Epithelial cell of proximal tubule (primary cell): ENCODE measurements at regions not wholly inside any gene's neighbourhood (a gene's known extent, or its start where the extent isn't known, plus 50 kb on each side); places are given as distances from the start of the nearest gene placed in this dataset.
A peak's percentile ranks its signal among the peaks of the same experiment; 100 is the strongest.

Experiments
- DNase-seq: peaks from one replicate; pipeline ENCODE4 v3.0.0-alpha.2; 2011; ENCODE audit warnings: low read depth
- H3K4me3 ChIP-seq: 2 replicates; pipeline ENCODE4 v1.5.1; 2011; ENCODE audit warnings: low read depth, mild to moderate bottlenecking, low read length
- TF ChIP-seq, protein P1 (sequence below): conservative IDR thresholded peaks from 2 replicates; pipeline ENCODE4 v1.5.1; 2012; ENCODE audit warnings: low read depth, mild to moderate bottlenecking, low read length

GRCh38 chr6:105603788-105604586, 201.1 kb upstream of the PREP start:
- TF ChIP-seq, protein P1, sequence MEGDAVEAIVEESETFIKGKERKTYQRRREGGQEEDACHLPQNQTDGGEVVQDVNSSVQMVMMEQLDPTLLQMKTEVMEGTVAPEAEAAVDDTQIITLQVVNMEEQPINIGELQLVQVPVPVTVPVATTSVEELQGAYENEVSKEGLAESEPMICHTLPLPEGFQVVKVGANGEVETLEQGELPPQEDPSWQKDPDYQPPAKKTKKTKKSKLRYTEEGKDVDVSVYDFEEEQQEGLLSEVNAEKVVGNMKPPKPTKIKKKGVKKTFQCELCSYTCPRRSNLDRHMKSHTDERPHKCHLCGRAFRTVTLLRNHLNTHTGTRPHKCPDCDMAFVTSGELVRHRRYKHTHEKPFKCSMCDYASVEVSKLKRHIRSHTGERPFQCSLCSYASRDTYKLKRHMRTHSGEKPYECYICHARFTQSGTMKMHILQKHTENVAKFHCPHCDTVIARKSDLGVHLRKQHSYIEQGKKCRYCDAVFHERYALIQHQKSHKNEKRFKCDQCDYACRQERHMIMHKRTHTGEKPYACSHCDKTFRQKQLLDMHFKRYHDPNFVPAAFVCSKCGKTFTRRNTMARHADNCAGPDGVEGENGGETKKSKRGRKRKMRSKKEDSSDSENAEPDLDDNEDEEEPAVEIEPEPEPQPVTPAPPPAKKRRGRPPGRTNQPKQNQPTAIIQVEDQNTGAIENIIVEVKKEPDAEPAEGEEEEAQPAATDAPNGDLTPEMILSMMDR: no peak
- no peak for DNase-seq
- no peak overlapping the region for H3K4me3 ChIP-seq

DNA sequence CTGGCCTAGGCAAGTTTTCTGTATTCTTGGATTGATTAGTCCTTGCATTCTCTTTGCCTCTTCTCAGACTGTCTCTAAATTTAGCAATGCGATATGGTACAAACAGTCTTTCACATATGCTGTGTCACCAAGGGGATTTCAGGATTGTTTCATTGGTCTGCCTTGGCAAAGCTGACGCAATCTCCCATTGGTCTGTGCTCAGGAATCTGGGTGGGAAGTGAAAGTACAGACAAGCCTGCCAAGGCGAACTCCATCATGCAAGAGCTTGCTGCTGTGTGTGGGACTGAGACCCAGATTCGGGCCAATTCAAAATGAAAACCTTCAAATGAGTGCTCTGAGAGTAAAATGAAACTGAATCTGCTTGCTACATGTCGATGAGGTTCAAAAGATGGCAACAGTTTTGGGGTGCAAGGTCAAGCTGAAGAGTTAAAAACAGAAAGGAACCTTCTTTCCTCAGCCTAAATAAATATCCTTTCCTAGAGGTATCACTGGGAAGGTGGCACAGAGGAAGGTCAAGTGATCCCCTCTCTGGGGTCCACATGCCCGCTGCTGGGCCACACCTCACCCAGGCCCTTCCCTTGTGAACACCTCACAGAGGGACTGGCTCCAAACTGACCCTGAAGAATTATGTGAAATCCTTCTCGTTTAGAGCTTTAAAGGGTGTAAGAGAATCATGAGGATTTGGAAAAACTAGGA, 198.8 kb upstream of the PREP start:
- H3K4me3 ChIP-seq: no peak overlapping the region
- TF ChIP-seq, protein P1: no peak
- DNase-seq: no peak

- H3K4me3 ChIP-seq: no peak overlapping the region
- no peak for DNase-seq
These were observed 197.7 kb upstream of the PREP start for GRCh38 chr6:105600336-105601260.

DNA sequence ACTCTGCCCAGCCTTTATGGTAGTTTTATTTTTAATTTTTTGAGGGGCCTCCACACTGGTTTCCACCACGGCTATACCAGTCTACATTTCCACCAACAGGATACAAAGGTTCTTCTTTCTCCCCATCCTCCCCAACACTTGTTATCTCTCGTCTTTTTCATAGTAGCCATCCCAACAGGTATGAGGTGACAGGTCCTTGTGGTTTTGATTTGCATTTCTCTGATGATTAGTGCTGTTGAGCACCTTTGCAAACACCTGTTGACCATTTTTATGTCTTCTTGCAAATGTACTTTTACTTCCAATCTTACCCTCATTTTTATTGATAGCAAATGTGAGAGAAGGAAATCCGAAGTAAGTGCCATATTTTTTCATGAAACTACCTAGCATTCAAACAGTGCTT, 195.4 kb upstream of the PREP start:
- TF ChIP-seq, protein P1: no peak
- DNase-seq: no peak
- H3K4me3 ChIP-seq: no peak overlapping the region

More at GRCh38 chr6:105600336-105601260, 197.7 kb upstream of the PREP start:
- TF ChIP-seq, protein P1: no peak

DNA sequence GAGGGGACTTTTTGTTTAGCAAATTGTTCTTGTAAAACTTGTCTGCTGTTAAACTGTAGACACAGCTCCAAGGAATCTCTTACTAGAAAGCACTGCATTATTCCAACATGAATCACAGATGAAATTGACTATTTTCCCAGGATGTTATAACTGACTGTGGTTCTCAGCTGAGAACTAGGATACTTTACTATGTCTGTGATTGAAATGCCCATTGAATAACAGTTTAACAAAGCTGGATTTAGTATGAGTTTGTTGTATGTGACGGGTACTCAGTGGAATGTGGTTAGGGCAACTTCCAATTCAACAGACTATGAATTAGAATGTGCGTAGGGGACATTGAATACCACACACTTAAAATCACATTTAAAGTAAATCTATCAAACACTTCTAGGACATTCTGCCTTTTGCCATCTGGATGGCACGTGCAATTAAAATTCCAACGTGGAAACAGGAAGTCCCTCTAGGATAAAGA, 193.4 kb upstream of the PREP start:
- H3K4me3 ChIP-seq: no peak overlapping the region
- peak; percentile 93 for DNase-seq
- TF ChIP-seq, protein P1: no peak

DNA sequence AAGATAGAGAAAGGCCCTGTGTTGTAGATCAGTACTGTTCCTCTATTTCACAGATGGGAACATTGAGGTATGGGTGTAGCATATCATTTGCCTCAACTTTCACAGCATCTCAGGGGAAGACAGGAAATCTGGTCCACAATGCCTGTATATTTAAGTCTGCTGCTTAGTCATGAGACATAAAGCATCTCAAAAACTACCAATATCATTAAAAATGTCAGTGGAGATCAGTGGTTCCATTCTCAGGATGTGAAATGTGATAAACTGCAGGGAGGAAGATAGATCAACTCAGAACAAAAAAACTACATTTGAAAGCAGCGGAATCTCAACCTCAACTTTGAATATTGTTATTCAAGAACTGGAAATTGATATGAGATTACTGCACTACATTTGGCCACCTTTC, 192.9 kb upstream of the PREP start:
- DNase-seq: no peak
- H3K4me3 ChIP-seq: no peak overlapping the region
- TF ChIP-seq, protein P1: no peak
